ENCODE measurements at regions not wholly inside any gene's neighbourhood (a gene's known extent, or its start where the extent isn't known, plus 50 kb on each side); places are given as distances from the start of the nearest gene placed in this dataset.

GRCh38 chr10:29763396-29763795 lies 128.6 kb upstream of the SVIL start:
- Histone ChIP-seq H3K27ac (ENCODE audit: low read length) (no peak overlapping the region), H3K4me3 (ENCODE audit: low read length) (no peak overlapping the region), H3K79me2 (ENCODE audit: low read length) (no peaks in the 10 kb centered on the region), H4K20me1 (ENCODE audit: low read length) (no peaks in the 10 kb centered on the region), H3F3A (ENCODE audit: low read length, unreplicated experiment) (peaks cover 2% of the 10 kb centered on the region), H3K36me3 (ENCODE audit: low read depth, low read length) (no peaks in the 10 kb centered on the region), H3K4me1 (ENCODE audit: insufficient read depth, low read length) (peaks cover 16% of the 10 kb centered on the region), H3K9ac (ENCODE audit: low read length) (no peak overlapping the region), H3K9me2 (replicated peaks; ENCODE audit: low read length) (no peaks in the 10 kb centered on the region), H3K9me3 (ENCODE audit: low read length) (no peaks in the 10 kb centered on the region), H2AFZ (ENCODE audit: low read length) (no peak overlapping the region), H3K27me3 (ENCODE audit: low read length) (no peaks in the 10 kb centered on the region), H3K4me2 (ENCODE audit: low read length) (no peak overlapping the region)
- BruUV-seq (replicated peaks): no TSS peak
- intact Hi-C loops (cut with micrococcal nuclease): no loop called here
- POLR2A ChIA-PET (ENCODE audit: unreplicated experiment): no interaction called here
- DNase-seq: no peak
- ATAC-seq: no peak
- TF ChIP-seq EZH2phosphoT487 (IDR thresholded peaks at IDR 0.05; ENCODE audit: borderline replicate concordance, low read length) (no peak), CTCF (conservative IDR thresholded peaks at IDR 0.05; ENCODE audit: low read depth, low read length) (no peak)
- CTCF ChIA-PET: no interaction called here

GRCh38 chr10:29761916-29762315 lies 127.1 kb upstream of the SVIL start:
- intact Hi-C loops (cut with micrococcal nuclease): no loop called here
- Histone ChIP-seq H3K4me2 (ENCODE audit: low read length) (no peak overlapping the region), H3K79me2 (ENCODE audit: low read length) (no peaks in the 10 kb centered on the region), H3F3A (ENCODE audit: low read length, unreplicated experiment) (peaks cover 8% of the 10 kb centered on the region), H3K36me3 (ENCODE audit: low read depth, low read length) (no peaks in the 10 kb centered on the region), H3K27me3 (ENCODE audit: low read length) (no peaks in the 10 kb centered on the region), H4K20me1 (ENCODE audit: low read length) (no peaks in the 10 kb centered on the region), H3K27ac (ENCODE audit: low read length) (no peak overlapping the region), H3K4me3 (ENCODE audit: low read length) (no peak overlapping the region), H2AFZ (ENCODE audit: low read length) (no peak overlapping the region), H3K9me3 (ENCODE audit: low read length) (no peaks in the 10 kb centered on the region), H3K4me1 (ENCODE audit: insufficient read depth, low read length) (peaks cover 29% of the 10 kb centered on the region), H3K9me2 (replicated peaks; ENCODE audit: low read length) (no peaks in the 10 kb centered on the region), H3K9ac (ENCODE audit: low read length) (no peak overlapping the region)
- DNase-seq: no peak
- no peak for TF ChIP-seq EZH2 (IDR thresholded peaks at IDR 0.05; ENCODE audit: low read length, unreplicated experiment)
- no peak for TF ChIP-seq CTCF (conservative IDR thresholded peaks at IDR 0.05; ENCODE audit: low read depth, low read length)
- ATAC-seq: no peak
- POLR2A ChIA-PET (ENCODE audit: unreplicated experiment): no interaction called here
- CTCF ChIA-PET: no interaction called here
- no TSS peak for BruUV-seq (replicated peaks)

- POLR2A ChIA-PET (ENCODE audit: unreplicated experiment): interaction anchor here (0.6 kb wide), 1 partner anchor 138 kb away, joined by 3 read pairs; no protein-coding TSS in a partner anchor
- H3F3A ChIP-seq (ENCODE audit: low read length, unreplicated experiment): peaks cover 8% of the 10 kb centered on the region
- H3K4me3 ChIP-seq (ENCODE audit: low read length): no peak overlapping the region
- H3K9ac ChIP-seq (ENCODE audit: low read length): no peak overlapping the region
- no peak overlapping the region for H3K27ac ChIP-seq (ENCODE audit: low read length)
- no peak overlapping the region for H2AFZ ChIP-seq (ENCODE audit: low read length)
- no peak overlapping the region for H3K4me2 ChIP-seq (ENCODE audit: low read length)
- H4K20me1 ChIP-seq (ENCODE audit: low read length): no peaks in the 10 kb centered on the region
- intact Hi-C loops (cut with micrococcal nuclease): no loop called here
- no peaks in the 10 kb centered on the region for H3K9me2 ChIP-seq (replicated peaks; ENCODE audit: low read length)
- no peaks in the 10 kb centered on the region for H3K9me3 ChIP-seq (ENCODE audit: low read length)
- H3K27me3 ChIP-seq (ENCODE audit: low read length): no peaks in the 10 kb centered on the region
- BruUV-seq (replicated peaks): no TSS peak
- H3K4me1 ChIP-seq (ENCODE audit: insufficient read depth, low read length): peaks cover 36% of the 10 kb centered on the region
- no peaks in the 10 kb centered on the region for H3K79me2 ChIP-seq (ENCODE audit: low read length)
- ATAC-seq (no peak), DNase-seq (no peak)
- TF ChIP-seq EZH2phosphoT487 (IDR thresholded peaks at IDR 0.05; ENCODE audit: borderline replicate concordance, low read length) (no peak), EZH2 (IDR thresholded peaks at IDR 0.05; ENCODE audit: low read length, unreplicated experiment) (no peak), CTCF (conservative IDR thresholded peaks at IDR 0.05; ENCODE audit: low read depth, low read length) (no peak)
- H3K36me3 ChIP-seq (ENCODE audit: low read depth, low read length): no peaks in the 10 kb centered on the region
- CTCF ChIA-PET: no interaction called here
Measured at GRCh38 chr10:29760138-29760900, 125.5 kb upstream of the SVIL start.
